Activated CD8-positive, alpha-beta memory T cell treated with anti-CD3 and anti-CD28 coated beads, Interleukin-2, amount 50 U/mL, for 24 hours (primary cell): ENCODE measurements at regions not wholly inside any gene's neighbourhood (a gene's known extent, or its start where the extent isn't known, plus 50 kb on each side); places are given as distances from the start of the nearest gene placed in this dataset.

Source experiments
- DNase-seq: peaks from one replicate; pipeline ENCODE4 v3.0.0-alpha.2; 2020; ENCODE audit errors: extremely low read depth

- no peak for DNase-seq
Measured at GRCh38 chr11:69917529-69917928, 98.3 kb upstream of the FGF3 start.

GRCh38 chr11:69918231-69918937, 99.2 kb upstream of the FGF3 start:
- DNase-seq, result no peak

- peak; percentile 47 for DNase-seq
Measured at GRCh38 chr11:69918938-69919650, 99.9 kb upstream of the FGF3 start.

- no peak for DNase-seq
Measured at GRCh38 chr11:69919659-69920344, 100.6 kb upstream of the FGF3 start.

GRCh38 chr11:69920345-69921127, 101.3 kb upstream of the FGF3 start:
- DNase-seq, result no peak

- no peak for DNase-seq
Measured at GRCh38 chr11:69921128-69922014, 102.2 kb upstream of the FGF3 start.

GRCh38 chr11:69922015-69922595, 102.9 kb upstream of the FGF3 start:
- DNase-seq, result no peak

- DNase-seq, result no peak
Measured at GRCh38 chr11:69922596-69923111, 103.4 kb upstream of the FGF3 start.

- no peak for DNase-seq
Measured at GRCh38 chr11:69923196-69923595, 104.0 kb upstream of the FGF3 start.

GRCh38 chr11:69923641-69924307, 104.6 kb upstream of the FGF3 start:
- no peak for DNase-seq

GRCh38 chr11:69924308-69925161, 105.3 kb upstream of the FGF3 start:
- DNase-seq, result no peak

- no peak for DNase-seq
Measured at GRCh38 chr11:69925366-69926196, 106.4 kb upstream of the FGF3 start.

- no peak for DNase-seq
Measured at GRCh38 chr11:69926376-69927050, 107.3 kb upstream of the FGF3 start.

- DNase-seq, result no peak
Measured at GRCh38 chr11:69928121-69928520, 108.9 kb upstream of the FGF3 start.

- DNase-seq, result no peak
Measured at GRCh38 chr11:69928975-69929374, 109.8 kb upstream of the FGF3 start.

- no peak for DNase-seq
Measured at GRCh38 chr11:69930081-69931059, 111.2 kb upstream of the FGF3 start.
